Kidney (tissue), 13 donors: ENCODE measurements at regions not wholly inside any gene's neighbourhood (a gene's known extent, or its start where the extent isn't known, plus 50 kb on each side); places are given as distances from the start of the nearest gene placed in this dataset.

Source experiments
- DNase-seq, 5 donors: peaks; one replicate each; pipeline ENCODE4 v3.0.0-alpha.2; 2013 to 2020
- FAIRE-seq: peaks from 2 replicates; lab custom pipeline; 2012; peaks lifted over from hg19 to GRCh38; lab: Jason Lieb, UNC
- H3K27ac ChIP-seq, 2 donors: one replicate each; pipeline ENCODE4 v1.7.0; 2013; ENCODE audit warnings: low read depth in 2 of 2, low read length in 2 of 2, inconsistent platforms in 1 of 2
- H3K27me3 ChIP-seq: one replicate; pipeline ENCODE4 v1.7.1; 2013; ENCODE audit warnings: low read length, inconsistent platforms; ENCODE audit not compliant: control insufficient read depth, insufficient read depth
- H3K36me3 ChIP-seq, 3 donors: one replicate each; pipeline versions ENCODE4 v1.7.0 to v1.7.1; 2013; ENCODE audit warnings: low read length in 3 of 3, control low read depth in 1 of 3, inconsistent platforms in 1 of 3; ENCODE audit not compliant: insufficient read depth in 3 of 3, control insufficient read depth in 2 of 3
- H3K4me1 ChIP-seq, 3 donors: one replicate each; pipeline versions ENCODE4 v1.7.0 to v1.7.1; 2013; ENCODE audit warnings: low read length in 3 of 3, inconsistent platforms in 1 of 3, low read depth in 1 of 3; ENCODE audit not compliant: control insufficient read depth in 2 of 3, insufficient read depth in 2 of 3
- H3K4me3 ChIP-seq, 3 donors: one replicate each; pipeline versions ENCODE4 v1.7.0 to v1.8.1; 2013; ENCODE audit warnings: low read length in 3 of 3, control low read depth in 1 of 3, inconsistent platforms in 1 of 3
- H3K9ac ChIP-seq, 3 donors: one replicate each; pipeline versions ENCODE4 v1.7.0 to v1.7.1; 2013; ENCODE audit warnings: low read length in 3 of 3, control low read depth in 1 of 3, inconsistent platforms in 1 of 3
- H3K9me3 ChIP-seq, 3 donors: one replicate each; pipeline versions ENCODE4 v1.7.0 to v1.7.1; 2013; ENCODE audit warnings: low read length in 3 of 3, control low read depth in 1 of 3, inconsistent platforms in 1 of 3; ENCODE audit not compliant: control insufficient read depth in 2 of 3, insufficient read depth in 1 of 3
- CTCF ChIP-seq: IDR thresholded peaks from 3 replicates; pipeline ENCODE4 v1.5.1; 2012; ENCODE audit warnings: mild to moderate bottlenecking, moderate library complexity, borderline replicate concordance; ENCODE audit not compliant: insufficient read depth; ENCODE audit errors: extremely low read depth
- intact Hi-C: fragments of 100-400 bp; cut with DNase I; formaldehyde crosslinking; loops from one replicate; pipeline ENCODE4 v1.11.1; 2022
- donor health status: control.
- donor health status: control.
- donor health status: control.
- donor health status: control.
- donor health status: control.
- donor health status: DM: yes; HTN: yes; CAD: no.
- donor health status: Normal renal cell carcinoma (clear cell type).

- no peak for FAIRE-seq
Observed at GRCh38 chr2:74046441-74046840, 61.7 kb downstream of the TET3 start.

DNA sequence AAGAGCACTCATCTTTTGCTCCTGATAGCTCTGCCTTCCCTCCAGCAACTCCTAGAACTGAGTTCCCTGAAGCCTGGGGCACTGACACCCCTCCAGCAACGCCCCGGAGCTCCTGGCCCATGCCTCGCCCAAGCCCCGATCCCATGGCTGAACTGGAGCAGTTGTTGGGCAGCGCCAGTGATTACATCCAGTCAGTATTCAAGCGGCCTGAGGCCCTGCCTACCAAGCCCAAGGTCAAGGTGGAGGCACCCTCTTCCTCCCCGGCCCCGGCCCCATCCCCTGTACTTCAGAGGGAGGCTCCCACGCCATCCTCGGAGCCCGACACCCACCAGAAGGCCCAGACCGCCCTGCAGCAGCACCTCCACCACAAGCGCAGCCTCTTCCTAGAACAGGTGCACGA is 62.4 kb downstream of the TET3 start:
- Histone ChIP-seq H3K27ac (no peak overlapping the region), H3K27me3 (no peaks in the 10 kb centered on the region), H3K4me3 (no peak overlapping the region), H3K9ac (no peak overlapping the region), H3K4me1 (no peaks in the 10 kb centered on the region), H3K36me3 (peaks cover 0 to 2% (median 0%) of the 10 kb centered on the region in 3 donors), H3K9me3 (no peaks in the 10 kb centered on the region)
- intact Hi-C loops, result no loop called here
- TF ChIP-seq CTCF, result no peak
- FAIRE-seq (no peak), DNase-seq (no peak)

More at GRCh38 chr2:74046441-74046840, 61.7 kb downstream of the TET3 start:
- Histone ChIP-seq H3K36me3 (peaks cover 0 to 2% (median 0%) of the 10 kb centered on the region in 3 donors), H3K27me3 (no peaks in the 10 kb centered on the region), H3K4me3 (no peak overlapping the region), H3K9ac (no peak overlapping the region), H3K9me3 (no peaks in the 10 kb centered on the region), H3K4me1 (no peaks in the 10 kb centered on the region), H3K27ac (no peak overlapping the region)
- intact Hi-C loops, result no loop called here
- no peak for DNase-seq
- no peak for TF ChIP-seq CTCF

GRCh38 chr2:74048147-74048546 is 63.4 kb downstream of the TET3 start:
- H3K4me1 ChIP-seq, result no peaks in the 10 kb centered on the region
- DNase-seq (no peak), FAIRE-seq (no peak)
- peaks cover 0 to 2% (median 0%) of the 10 kb centered on the region in 3 donors for H3K36me3 ChIP-seq
- no peak overlapping the region for H3K27ac ChIP-seq
- H3K27me3 ChIP-seq, result no peaks in the 10 kb centered on the region
- no peaks in the 10 kb centered on the region for H3K9me3 ChIP-seq
- H3K4me3 ChIP-seq, result no peak overlapping the region
- intact Hi-C loops, result no loop called here
- TF ChIP-seq CTCF, result no peak
- no peak overlapping the region for H3K9ac ChIP-seq

DNA sequence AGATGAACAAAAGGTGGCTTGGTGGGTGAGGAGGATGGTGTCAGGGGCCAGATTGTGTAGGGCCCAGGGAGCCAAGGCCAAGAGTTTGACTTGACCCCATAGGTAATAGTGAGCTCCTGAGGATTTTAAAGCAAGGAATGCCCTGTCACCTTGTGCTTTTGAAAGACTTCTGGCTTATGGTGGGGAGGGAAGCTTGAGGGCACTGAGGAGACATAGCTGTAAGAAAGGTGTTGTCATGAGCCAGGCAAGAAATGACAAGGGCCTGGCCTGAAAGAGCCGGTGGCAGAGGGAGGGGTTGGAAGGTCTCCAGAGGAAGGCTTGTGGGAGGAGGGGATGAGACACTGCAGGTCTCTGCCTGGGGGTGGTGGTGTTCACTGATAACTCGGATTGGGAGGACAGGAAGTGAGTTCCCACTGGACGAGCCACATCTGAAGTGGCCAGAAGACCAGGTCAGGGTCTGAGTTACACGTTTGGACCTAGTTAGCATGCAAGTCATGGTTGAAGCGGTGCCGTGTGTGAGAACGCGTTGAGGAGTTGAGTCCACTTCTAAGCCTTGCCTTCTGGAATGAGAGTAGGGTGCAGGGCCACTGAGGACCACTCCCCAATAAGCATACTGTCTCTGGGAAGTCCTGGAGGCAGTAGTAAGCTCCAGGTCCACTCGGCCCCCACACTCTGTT is 64.3 kb downstream of the TET3 start:
- FAIRE-seq, result no peak
- intact Hi-C loops, result no loop called here
- TF ChIP-seq CTCF, result no peak

More for the DNA sequence above, 64.3 kb downstream of the TET3 start:
- Histone ChIP-seq H3K9me3 (no peaks in the 10 kb centered on the region), H3K4me1 (no peaks in the 10 kb centered on the region), H3K27me3 (no peaks in the 10 kb centered on the region), H3K27ac (no peak overlapping the region), H3K9ac (no peak overlapping the region), H3K36me3 (peaks cover 0 to 2% (median 0%) of the 10 kb centered on the region in 3 donors), H3K4me3 (no peak overlapping the region)
- no peak for DNase-seq
